Activated gamma-delta T cell (primary cell): ENCODE measurements at regions not wholly inside any gene's neighbourhood (a gene's known extent, or its start where the extent isn't known, plus 50 kb on each side); places are given as distances from the start of the nearest gene placed in this dataset.
"Not testable (repeated sequence)": the region's sequence is repeated elsewhere in the genome, so short reads cannot be mapped to it uniquely, and the experiment has no call there.

Experiments used
- DNase-seq: peaks from one replicate; lab custom pipeline; 2025; lab: John Stamatoyannopoulos, UW

- no peak for DNase-seq
Measured at GRCh38 chr6:140445474-140446004, 1071.1 kb upstream of the CITED2 start.

- DNase-seq, result not testable (repeated sequence)
Measured at GRCh38 chr6:140443112-140443511, 1068.7 kb upstream of the CITED2 start.

GRCh38 chr6:140441256-140441655 lies 1066.8 kb upstream of the CITED2 start:
- no peak for DNase-seq

GRCh38 chr6:140440223-140440835 lies 1065.9 kb upstream of the CITED2 start:
- DNase-seq, result no peak

- DNase-seq, result no peak
Measured at GRCh38 chr6:140438346-140438735, 1063.9 kb upstream of the CITED2 start.

- DNase-seq, result no peak
Measured at GRCh38 chr6:140437619-140438345, 1063.3 kb upstream of the CITED2 start.

GRCh38 chr6:140436023-140436811 lies 1061.8 kb upstream of the CITED2 start:
- DNase-seq, result no peak

- no peak for DNase-seq
Measured at GRCh38 chr6:140434761-140435160, 1060.3 kb upstream of the CITED2 start.

GRCh38 chr6:140433072-140433471 lies 1058.6 kb upstream of the CITED2 start:
- no peak for DNase-seq

- DNase-seq, result no peak
Measured at GRCh38 chr6:140427842-140428241, 1053.4 kb upstream of the CITED2 start.

GRCh38 chr6:140414966-140415620 lies 1040.6 kb upstream of the CITED2 start:
- DNase-seq, result no peak

GRCh38 chr6:140403020-140403419 lies 1028.6 kb upstream of the CITED2 start:
- DNase-seq, result no peak

GRCh38 chr6:140401761-140402160 lies 1027.3 kb upstream of the CITED2 start:
- no peak for DNase-seq

- no peak for DNase-seq
Measured at GRCh38 chr6:140398076-140398475, 1023.6 kb upstream of the CITED2 start.

- DNase-seq, result no peak
Measured at GRCh38 chr6:140397106-140397505, 1022.7 kb upstream of the CITED2 start.

- DNase-seq, result no peak
Measured at GRCh38 chr6:140393665-140394540, 1019.5 kb upstream of the CITED2 start.

- DNase-seq, result no peak
Measured at GRCh38 chr6:140388815-140389214, 1014.4 kb upstream of the CITED2 start.

GRCh38 chr6:140388192-140388802 lies 1013.8 kb upstream of the CITED2 start:
- DNase-seq, result no peak

- DNase-seq, result no peak
Measured at GRCh38 chr6:140385679-140386078, 1011.2 kb upstream of the CITED2 start.

GRCh38 chr6:140382355-140382754 lies 1007.9 kb upstream of the CITED2 start:
- no peak for DNase-seq
